DMS153 treated with DMSO at 0.1 percent for 48 hours (cell line): ENCODE measurements at regions not wholly inside any gene's neighbourhood (a gene's known extent, or its start where the extent isn't known, plus 50 kb on each side); places are given as distances from the start of the nearest gene placed in this dataset.
"Not testable (repeated sequence)": the region's sequence is repeated elsewhere in the genome, so short reads cannot be mapped to it uniquely, and the experiment has no call there.

Experiments
- DNase-seq: peaks from one replicate; lab custom pipeline; 2025; ENCODE audit not compliant: unreplicated experiment; lab: John Stamatoyannopoulos, UW

GRCh38 chr1:201636097-201636496 lies 97.2 kb downstream of the NAV1 start:
- no peak for DNase-seq

GRCh38 chr1:201636510-201636971 lies 97.6 kb downstream of the NAV1 start:
- DNase-seq: no peak

DNA sequence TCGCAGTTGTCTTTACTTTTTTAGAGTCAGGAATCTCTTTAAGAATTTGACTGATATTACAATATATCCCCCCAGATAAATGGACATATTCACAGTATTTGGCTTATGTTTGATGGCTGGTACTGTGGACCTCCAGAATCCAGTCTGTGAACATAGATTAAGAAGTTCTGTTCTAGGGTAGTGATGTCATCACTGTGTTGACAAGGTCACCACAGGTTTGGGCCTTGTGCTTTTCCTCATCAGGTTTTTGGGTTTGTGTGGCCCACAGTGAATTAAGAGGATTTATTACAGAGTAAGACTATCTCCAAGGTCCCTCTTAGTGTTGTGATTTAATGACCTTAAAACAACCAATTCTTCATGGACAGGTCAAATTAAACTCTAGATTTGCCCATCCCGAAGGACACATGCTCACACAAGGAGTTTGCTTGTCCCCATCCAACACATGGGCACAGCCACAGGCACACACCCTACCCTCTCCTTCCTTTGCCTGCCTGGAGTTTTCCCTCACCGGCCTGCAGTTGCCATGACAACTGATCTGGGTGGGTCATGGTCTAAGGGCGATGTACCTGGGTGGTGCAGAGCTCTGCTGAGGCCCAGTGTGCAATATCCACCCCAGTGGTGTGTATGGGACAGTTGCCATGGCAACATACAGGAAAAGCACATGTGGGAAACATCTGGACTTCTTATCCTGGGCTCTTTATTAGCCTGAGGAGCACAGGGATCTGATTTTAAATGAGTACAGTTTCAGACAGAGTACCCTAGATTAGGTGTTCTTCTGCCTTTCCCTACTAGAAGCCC lies 98.6 kb downstream of the NAV1 start:
- DNase-seq: no peak

- no peak for DNase-seq
Measured at GRCh38 chr1:201639391-201639790, 100.5 kb downstream of the NAV1 start.

GRCh38 chr1:201639826-201640225 lies 100.9 kb downstream of the NAV1 start:
- DNase-seq: no peak

- no peak for DNase-seq
Measured at GRCh38 chr1:201640624-201641023, 101.7 kb downstream of the NAV1 start.

GRCh38 chr1:201641524-201642253 lies 102.8 kb downstream of the NAV1 start:
- no peak for DNase-seq

DNA sequence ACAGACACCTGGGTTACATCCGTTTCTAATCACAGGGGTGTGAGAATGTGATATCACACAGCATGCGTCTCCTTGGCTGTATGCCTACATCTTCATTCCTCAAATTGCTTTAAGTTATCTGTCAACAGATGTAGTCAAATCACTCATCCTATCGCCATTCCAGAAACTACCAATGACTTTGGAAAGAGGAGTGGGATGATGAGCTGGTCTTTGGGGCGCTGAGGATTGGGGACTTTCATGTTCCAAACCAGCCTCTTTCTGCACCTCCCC lies 104.8 kb downstream of the NAV1 start:
- no peak for DNase-seq

GRCh38 chr1:201644197-201644596 lies 105.3 kb downstream of the NAV1 start:
- no peak for DNase-seq

DNA sequence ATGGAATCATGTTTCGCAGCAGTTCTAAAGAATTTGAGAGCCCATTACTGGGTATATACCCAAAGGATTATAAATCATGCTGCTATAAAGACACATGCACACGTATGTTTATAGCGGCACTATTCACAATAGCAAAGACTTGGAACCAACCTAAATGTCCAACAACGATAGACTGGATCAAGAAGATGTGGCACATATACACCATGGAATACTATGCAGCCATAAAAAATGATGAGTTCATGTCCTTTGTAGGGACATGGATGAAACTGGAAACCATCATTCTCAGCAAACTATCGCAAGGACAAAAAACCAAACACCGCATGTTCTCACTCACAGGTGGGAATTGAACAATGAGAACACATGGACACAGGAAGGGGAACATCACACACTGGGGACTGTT lies 106.1 kb downstream of the NAV1 start:
- DNase-seq: not testable (repeated sequence)

- no peak for DNase-seq
Measured at GRCh38 chr1:201645956-201646355, 107.0 kb downstream of the NAV1 start.

DNA sequence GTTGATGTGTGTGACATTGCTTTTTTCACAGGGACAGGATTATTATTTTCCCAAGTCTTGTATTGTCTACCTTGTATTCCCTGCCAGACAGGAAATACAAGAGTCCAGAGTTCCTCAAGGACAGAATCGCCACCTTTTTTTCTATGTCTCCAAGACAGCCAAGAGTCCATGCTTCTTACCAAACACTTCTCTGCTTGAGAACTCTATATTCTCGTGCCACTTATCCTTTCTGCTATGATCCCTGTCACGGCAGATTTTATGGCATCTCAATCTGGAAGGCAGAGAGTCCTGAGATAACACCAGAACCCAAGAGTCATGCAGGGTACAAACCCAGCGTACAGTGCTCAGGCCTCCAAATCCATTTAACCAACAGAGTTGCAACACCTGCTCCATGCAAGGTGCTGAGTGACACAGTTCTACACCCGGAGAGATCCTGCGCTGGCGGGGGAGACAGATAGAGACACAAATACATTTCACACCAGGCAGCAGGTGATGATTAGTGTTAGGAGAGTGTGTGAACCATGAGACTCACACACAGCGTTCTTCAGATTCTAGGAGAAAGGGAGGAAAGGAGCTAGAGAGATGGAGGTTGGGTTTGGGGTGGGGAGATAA lies 107.6 kb downstream of the NAV1 start:
- DNase-seq: no peak

DNA sequence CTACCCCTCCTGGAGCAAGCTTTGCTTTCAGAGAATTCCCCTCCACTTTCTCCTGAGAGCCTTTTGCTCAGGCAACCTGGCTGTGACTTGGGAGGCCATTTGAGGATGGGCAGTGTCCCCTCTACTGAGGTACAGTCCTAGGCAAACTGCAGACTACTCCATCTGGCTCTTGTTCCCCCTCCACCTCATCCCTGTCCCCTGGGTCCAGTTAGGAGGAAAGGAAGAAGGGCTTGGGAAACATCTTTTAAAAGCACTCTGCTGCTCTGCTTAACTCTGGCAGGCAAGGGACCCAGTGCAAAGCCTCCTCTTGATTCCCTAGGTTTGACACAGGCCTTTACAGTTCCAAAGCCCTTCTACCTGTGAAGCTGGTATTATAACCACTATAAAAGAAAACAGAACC lies 108.2 kb downstream of the NAV1 start:
- no peak for DNase-seq

DNA sequence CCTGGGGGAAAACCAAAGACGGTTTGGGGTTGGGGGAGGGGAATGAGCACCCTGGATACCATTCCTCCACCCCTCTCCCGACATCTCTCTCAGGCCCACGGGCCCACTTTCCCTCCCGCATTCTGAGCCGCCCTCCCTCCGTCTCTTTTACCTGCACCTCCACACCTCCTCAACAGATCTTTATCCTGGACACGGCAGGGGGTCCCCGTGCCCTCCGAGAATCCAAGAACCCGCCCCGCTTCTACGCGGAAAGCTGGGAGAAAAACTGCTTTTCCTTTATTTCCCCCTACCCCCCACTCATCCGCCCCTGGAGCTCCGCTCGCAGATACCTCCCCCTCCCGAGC lies 108.8 kb downstream of the NAV1 start:
- DNase-seq: no peak

GRCh38 chr1:201648066-201648906 lies 109.4 kb downstream of the NAV1 start:
- DNase-seq: peak; percentile 69

- DNase-seq: no peak
Measured at GRCh38 chr1:201648907-201649721, 110.2 kb downstream of the NAV1 start.

- peak; percentile 83 for DNase-seq
Measured at GRCh38 chr1:201649761-201650622, 111.1 kb downstream of the NAV1 start.

GRCh38 chr1:201650623-201650933 lies 111.7 kb downstream of the NAV1 start:
- DNase-seq: no peak

- no peak for DNase-seq
Measured at GRCh38 chr1:201652181-201652580, 113.3 kb downstream of the NAV1 start.

DNA sequence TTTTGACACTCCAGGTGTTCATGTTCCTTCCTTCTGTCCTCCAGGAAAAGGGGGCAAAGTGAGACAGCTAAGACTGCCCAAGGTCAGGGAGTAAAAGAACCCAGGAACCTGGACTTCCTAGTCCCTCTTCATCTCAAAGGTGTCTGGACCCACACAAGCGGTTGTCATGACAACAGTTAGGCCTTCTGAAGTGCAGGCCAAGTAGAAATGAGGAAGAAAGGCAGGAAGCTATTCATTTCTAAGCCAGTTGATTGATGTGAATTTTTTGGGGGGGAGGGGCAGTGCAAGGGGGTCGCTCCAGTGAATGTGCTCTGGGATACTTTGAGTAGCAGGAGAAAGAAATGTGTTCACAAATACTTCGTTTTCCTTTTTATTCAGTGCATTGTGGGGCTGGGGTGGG lies 114.3 kb downstream of the NAV1 start:
- no peak for DNase-seq
